Mesothelial cell of epicardium (in vitro differentiated cells): ENCODE measurements at regions not wholly inside any gene's neighbourhood (a gene's known extent, or its start where the extent isn't known, plus 50 kb on each side); places are given as distances from the start of the nearest gene placed in this dataset.

Experiments
- DNase-seq, 2 experiments: peaks; one replicate each; pipeline ENCODE4 v3.0.0; 2021; ENCODE audit warnings: low spot score in 2 of 2; ENCODE audit not compliant: unreplicated experiment in 2 of 2
- H3K27ac Mint-ChIP-seq: 2 replicates; pipeline ENCODE4 v1.8.0; 2021; ENCODE audit warnings: mixed read lengths
- H3K27me3 Mint-ChIP-seq: 2 replicates; pipeline ENCODE4 v1.8.0; 2021; ENCODE audit warnings: low read depth, mixed read lengths
- H3K36me3 Mint-ChIP-seq: 2 replicates; pipeline ENCODE4 v1.8.0; 2021; ENCODE audit warnings: mixed read lengths
- H3K4me1 Mint-ChIP-seq: 2 replicates; pipeline ENCODE4 v1.8.0; 2021; ENCODE audit warnings: mixed read lengths
- H3K4me3 Mint-ChIP-seq: 2 replicates; pipeline ENCODE4 v1.8.0; 2021; ENCODE audit warnings: mild to moderate bottlenecking, moderate library complexity, mixed read lengths
- H3K9me3 Mint-ChIP-seq: 2 replicates; pipeline ENCODE4 v1.8.0; 2021; ENCODE audit warnings: mixed read lengths
- TF ChIP-seq, protein P1 (sequence below): fragments of 200-600 bp; sonication (generic); IDR thresholded peaks from one replicate; pipeline ENCODE4 v1.5.0; 2021; ENCODE audit warnings: antibody characterized with exemption; ENCODE audit not compliant: unreplicated experiment

DNA sequence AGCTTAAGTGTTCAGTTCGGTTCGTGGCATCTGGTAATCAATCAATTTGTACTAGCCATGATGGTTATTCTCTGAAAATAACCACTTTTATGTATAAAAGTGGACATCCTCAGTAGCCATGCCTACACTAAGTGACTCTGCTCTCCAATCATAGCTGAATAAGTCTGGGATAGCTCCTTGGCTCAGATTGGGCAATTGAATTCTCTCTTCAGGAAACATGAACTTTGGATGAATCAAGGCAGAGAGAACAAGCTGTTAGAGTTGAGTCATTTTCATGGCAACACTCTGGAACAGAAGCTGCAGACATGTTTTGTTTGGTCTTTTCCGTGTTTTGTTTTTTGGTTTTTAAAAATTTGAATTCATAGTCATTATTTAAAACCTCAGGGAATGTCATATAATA lies 66.8 kb upstream of the TMEM164 start:
- no peaks in the 10 kb centered on the region for H3K27me3 Mint-ChIP-seq
- no peak overlapping the region for H3K4me3 Mint-ChIP-seq
- no peaks in the 10 kb centered on the region for H3K36me3 Mint-ChIP-seq
- no peak for DNase-seq
- no peak overlapping the region for H3K27ac Mint-ChIP-seq
- TF ChIP-seq, protein P1, sequence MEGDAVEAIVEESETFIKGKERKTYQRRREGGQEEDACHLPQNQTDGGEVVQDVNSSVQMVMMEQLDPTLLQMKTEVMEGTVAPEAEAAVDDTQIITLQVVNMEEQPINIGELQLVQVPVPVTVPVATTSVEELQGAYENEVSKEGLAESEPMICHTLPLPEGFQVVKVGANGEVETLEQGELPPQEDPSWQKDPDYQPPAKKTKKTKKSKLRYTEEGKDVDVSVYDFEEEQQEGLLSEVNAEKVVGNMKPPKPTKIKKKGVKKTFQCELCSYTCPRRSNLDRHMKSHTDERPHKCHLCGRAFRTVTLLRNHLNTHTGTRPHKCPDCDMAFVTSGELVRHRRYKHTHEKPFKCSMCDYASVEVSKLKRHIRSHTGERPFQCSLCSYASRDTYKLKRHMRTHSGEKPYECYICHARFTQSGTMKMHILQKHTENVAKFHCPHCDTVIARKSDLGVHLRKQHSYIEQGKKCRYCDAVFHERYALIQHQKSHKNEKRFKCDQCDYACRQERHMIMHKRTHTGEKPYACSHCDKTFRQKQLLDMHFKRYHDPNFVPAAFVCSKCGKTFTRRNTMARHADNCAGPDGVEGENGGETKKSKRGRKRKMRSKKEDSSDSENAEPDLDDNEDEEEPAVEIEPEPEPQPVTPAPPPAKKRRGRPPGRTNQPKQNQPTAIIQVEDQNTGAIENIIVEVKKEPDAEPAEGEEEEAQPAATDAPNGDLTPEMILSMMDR: no peak
- peaks cover 9% of the 10 kb centered on the region for H3K4me1 Mint-ChIP-seq
- H3K9me3 Mint-ChIP-seq: peaks cover 1% of the 10 kb centered on the region

DNA sequence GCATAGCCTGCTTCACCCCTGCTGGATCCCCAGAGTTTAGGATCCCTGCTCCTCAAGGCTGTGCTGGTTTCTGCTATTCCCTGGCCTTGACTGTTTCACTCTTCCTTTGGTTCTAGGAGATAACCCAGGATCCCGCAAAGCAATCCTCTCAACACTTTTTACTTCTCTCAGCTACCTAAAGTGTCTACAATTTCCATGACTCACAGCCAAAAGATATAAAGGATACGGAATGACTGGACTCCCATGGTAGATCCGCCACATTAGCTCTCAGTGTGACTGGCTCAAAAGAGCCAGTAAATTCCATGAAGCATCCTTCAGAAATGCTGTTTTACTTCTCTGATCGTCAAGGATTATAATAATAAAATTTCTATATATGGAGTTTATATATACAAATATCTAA lies 66.3 kb upstream of the TMEM164 start:
- Mint-ChIP-seq H3K27me3 (no peaks in the 10 kb centered on the region), H3K27ac (no peak overlapping the region), H3K4me3 (no peak overlapping the region), H3K36me3 (no peaks in the 10 kb centered on the region), H3K9me3 (no peaks in the 10 kb centered on the region), H3K4me1 (peaks cover 9% of the 10 kb centered on the region)
- DNase-seq: no peak
- TF ChIP-seq, protein P1: no peak

DNA sequence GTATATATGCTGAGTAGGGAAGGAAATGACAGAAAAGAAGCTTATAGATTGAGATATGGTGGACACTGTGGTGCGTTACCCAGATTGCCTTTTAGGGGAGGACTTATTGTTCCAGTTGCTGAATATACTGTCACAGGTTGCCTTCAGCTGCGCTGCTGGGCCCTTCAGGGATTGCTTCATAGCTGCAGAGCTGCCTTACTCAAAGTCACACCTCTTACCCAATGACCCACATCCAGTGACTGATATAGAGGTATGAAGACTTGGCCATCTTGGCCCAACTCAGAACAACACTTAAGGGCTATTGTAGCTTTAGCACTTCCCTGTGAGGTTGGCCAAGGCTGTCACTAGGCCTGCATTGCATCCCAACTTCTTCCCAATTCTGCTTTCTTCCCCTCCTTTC lies 63.4 kb upstream of the TMEM164 start:
- H3K9me3 Mint-ChIP-seq: no peaks in the 10 kb centered on the region
- H3K36me3 Mint-ChIP-seq: no peaks in the 10 kb centered on the region
- H3K27ac Mint-ChIP-seq: no peak overlapping the region
- TF ChIP-seq, protein P1: no peak
- H3K4me3 Mint-ChIP-seq: no peak overlapping the region
- no peak for DNase-seq
- H3K4me1 Mint-ChIP-seq: peaks cover 2% of the 10 kb centered on the region
- no peaks in the 10 kb centered on the region for H3K27me3 Mint-ChIP-seq

GRCh38 chrX:109940411-109940810 lies 62.5 kb upstream of the TMEM164 start:
- no peak for DNase-seq
- H3K4me3 Mint-ChIP-seq: no peak overlapping the region
- H3K27me3 Mint-ChIP-seq: no peaks in the 10 kb centered on the region
- no peaks in the 10 kb centered on the region for H3K9me3 Mint-ChIP-seq
- no peaks in the 10 kb centered on the region for H3K4me1 Mint-ChIP-seq
- TF ChIP-seq, protein P1: no peak
- H3K27ac Mint-ChIP-seq: no peak overlapping the region
- no peaks in the 10 kb centered on the region for H3K36me3 Mint-ChIP-seq

DNA sequence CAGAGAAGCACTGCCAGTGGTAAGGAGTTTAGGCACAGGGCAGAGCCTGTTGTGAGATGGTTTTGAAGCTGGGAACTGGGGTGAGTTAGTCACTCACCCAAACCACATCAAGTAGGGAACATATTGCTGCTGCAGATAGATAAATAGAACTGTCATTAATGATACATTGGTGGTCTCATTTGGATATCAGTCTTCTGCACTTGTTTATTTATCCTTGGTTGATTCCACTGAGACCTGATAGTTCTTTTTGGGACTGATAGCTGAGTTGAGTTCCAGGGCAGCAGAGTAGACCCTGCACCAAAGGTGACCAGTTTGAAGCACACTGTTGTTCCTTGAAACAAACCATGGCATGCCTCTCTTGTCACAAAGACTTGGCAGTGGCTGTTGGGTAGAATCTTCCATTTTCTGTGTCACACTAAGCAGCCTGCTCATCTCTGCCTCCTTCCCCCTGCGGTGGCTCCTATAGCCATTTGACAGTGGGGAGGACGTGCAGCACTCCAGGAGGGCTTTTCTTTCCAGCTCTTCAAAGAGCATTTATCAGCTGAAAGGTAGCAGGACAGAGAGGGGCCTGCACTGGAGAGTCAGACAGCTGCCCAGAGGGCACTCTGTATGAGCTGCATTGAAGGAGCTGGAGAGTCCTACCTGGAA lies 59.7 kb upstream of the TMEM164 start:
- H3K27ac Mint-ChIP-seq: no peak overlapping the region
- H3K4me1 Mint-ChIP-seq: no peaks in the 10 kb centered on the region
- no peaks in the 10 kb centered on the region for H3K36me3 Mint-ChIP-seq
- no peak overlapping the region for H3K4me3 Mint-ChIP-seq
- no peaks in the 10 kb centered on the region for H3K27me3 Mint-ChIP-seq
- no peaks in the 10 kb centered on the region for H3K9me3 Mint-ChIP-seq
- TF ChIP-seq, protein P1: no peak
- no peak for DNase-seq

- TF ChIP-seq, protein P1: no peak
- no peaks in the 10 kb centered on the region for H3K4me1 Mint-ChIP-seq
- no peaks in the 10 kb centered on the region for H3K27me3 Mint-ChIP-seq
- H3K36me3 Mint-ChIP-seq: no peaks in the 10 kb centered on the region
- no peaks in the 10 kb centered on the region for H3K9me3 Mint-ChIP-seq
- no peak overlapping the region for H3K4me3 Mint-ChIP-seq
- DNase-seq: no peak
- H3K27ac Mint-ChIP-seq: no peak overlapping the region
These were observed 59.2 kb upstream of the TMEM164 start for GRCh38 chrX:109943740-109944092.
